Heart right ventricle (tissue), 16 donors: ENCODE measurements at regions not wholly inside any gene's neighbourhood (a gene's known extent, or its start where the extent isn't known, plus 50 kb on each side); places are given as distances from the start of the nearest gene placed in this dataset.

ENCODE experiments used
- ATAC-seq, 8 donors: fragments of 200-7000 bp; cut with Tn5 transposase; one replicate each; pipeline ENCODE4 v1.9.1; 2020; ENCODE audit warnings: mild to moderate bottlenecking in 8 of 8, moderate library complexity in 8 of 8, moderate number of reproducible peaks in 1 of 8
- DNase-seq, 2 donors: peaks; one replicate each; pipeline ENCODE4 v3.0.0-alpha.2; 2020
- H3K27ac ChIP-seq, 10 donors: fragments of 200-600 bp; sonication (generic) in 2 of 10; one replicate each; pipeline versions ENCODE4 v1.5.0 to v1.8.0; 2020 to 2022; ENCODE audit warnings: mild to moderate bottlenecking in 3 of 10
- H3K27me3 ChIP-seq, 7 donors: fragments of 200-600 bp; one replicate each; pipeline ENCODE4 v1.8.0; 2021 to 2022; ENCODE audit warnings: mild to moderate bottlenecking in 2 of 7
- H3K36me3 ChIP-seq, 9 donors: fragments of 200-600 bp; sonication (generic) in 1 of 9; one replicate each; pipeline versions ENCODE4 v1.5.0 to v1.8.0; 2020 to 2022; ENCODE audit warnings: mild to moderate bottlenecking in 2 of 9
- H3K4me1 ChIP-seq, 9 donors: fragments of 200-600 bp; sonication (generic) in 1 of 9; one replicate each; pipeline versions ENCODE4 v1.5.0 to v1.8.0; 2020 to 2022; ENCODE audit warnings: mild to moderate bottlenecking in 4 of 9
- H3K4me3 ChIP-seq, 10 donors: fragments of 200-600 bp; sonication (generic) in 2 of 10; one replicate each; pipeline versions ENCODE4 v1.5.0 to v1.8.0; 2020 to 2022; ENCODE audit warnings: mild to moderate bottlenecking in 7 of 10, moderate library complexity in 2 of 10
- H3K9me3 ChIP-seq, 11 donors: fragments of 200-600 bp in 10 of 11; sonication (generic) in 2 of 11; one replicate each; pipeline versions ENCODE4 v1.5.0 to v1.8.0; 2013 to 2022; ENCODE audit warnings: mild to moderate bottlenecking in 2 of 11, control low read depth in 1 of 11, moderate library complexity in 1 of 11
- CTCF ChIP-seq, 9 donors: fragments of 200-600 bp; sonication (generic) in 2 of 9; IDR thresholded peaks; one replicate each; pipeline versions ENCODE4 v1.5.0 to v1.8.0; 2021 to 2022; ENCODE audit warnings: antibody characterized with exemption in 9 of 9, mild to moderate bottlenecking in 5 of 9, moderate library complexity in 1 of 9
- WGBS, 2 donors: extraction: QIAGEN DNeasy Blood & Tissue Kit; methylation state at CpG; one replicate each; pipeline ENCODE4 v1.1.7; 2013; ENCODE audit warnings: inconsistent platforms in 1 of 2; 5-methylcytosine and 5-hydroxymethylcytosine counted together
- intact Hi-C, 10 donors: fragments of 100-400 bp; cut with DNase I; formaldehyde crosslinking; loops; one replicate each; pipeline versions ENCODE4 v1.11.1 to v1.14.2; 2022
- donor health status: Arrhythmogenic right ventricular cardiomyopathy.
- donor health status: ischemic (EF 13 %, LVEDD 7.1; RV severe dilation, severe dysfunction).
- donor health status: healthy with polysubstance abuse.
- donor health status: DM: no; HTN: yes; CAD: no.
- donor health status: DM: no; HTN: no; CAD: no.
- donor health status: ischemic (EF 25% LVEDD 6.9; RV normal size, moderate dysfunction).
- donor health status: ischemic (EF 25% LVEDD 5.7; RV mildly dilated, moderate dysfunction).
- donor health status: healthy.
- donor health status: DM: yes; HTN: yes; CAD: no.
- donor health status: Ischemic cardiomyopathy.
- donor health status: ischemic (EF 35%, LVEDD 5.7; RV mildly dilated, moderate dysfunction).
- donor health status: nonischemic (EF 11% LVEDD 7.7; RV severe dilation, severe dysfunction).
- donor health status: DM: yes; HTN: yes; CAD: no.
- donor health status: PGD.
- donor health status: ischemic (EF 29% LVEDD 5.4; RV normal size, mild dysfunction).
- donor health status: nonischemic (EF 23%, LVEDD 6.1; RV moderate dilation, normal function).

DNA sequence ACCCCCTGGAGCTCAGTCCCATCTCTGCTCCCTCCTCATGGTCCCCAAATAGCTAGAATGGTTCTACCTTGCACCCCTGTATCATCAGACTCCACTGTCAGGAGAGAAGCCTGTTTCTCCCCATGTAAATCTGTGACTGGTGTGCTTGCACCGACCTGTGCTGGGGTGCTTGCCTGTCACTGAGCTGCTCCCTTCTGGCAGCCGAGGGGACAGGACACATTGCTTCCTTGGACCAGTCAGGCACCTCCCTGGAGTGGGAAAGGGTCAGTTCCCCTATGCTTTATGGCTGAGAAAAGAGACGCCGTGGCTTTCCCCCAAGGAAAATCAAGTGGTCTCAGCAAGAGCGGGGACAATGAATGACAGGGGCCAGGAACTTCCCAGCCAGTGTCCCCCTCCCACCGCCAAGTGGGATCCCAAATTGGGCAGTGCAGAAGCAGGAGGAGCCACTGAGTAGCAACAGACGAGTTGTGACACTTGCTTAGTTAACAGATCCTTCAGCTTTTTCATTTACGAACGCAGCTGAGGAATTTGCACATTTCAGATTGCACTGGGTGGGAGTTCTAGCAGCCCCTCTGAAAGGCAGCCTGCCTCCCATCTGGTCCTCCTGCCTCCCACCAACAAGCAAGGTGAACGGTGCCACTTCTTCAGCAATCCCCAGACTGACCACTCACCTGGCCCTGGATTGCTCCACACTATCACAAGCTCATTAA, 156.4 kb downstream of the KATNIP start:
- intact Hi-C loops = no loop called here
- peaks cover 0 to 6% (median 0%) of the 10 kb centered on the region in 9 donors for H3K4me1 ChIP-seq
- peaks cover 0 to 70% (median 4%) of the 10 kb centered on the region in 9 donors for H3K36me3 ChIP-seq
- no peaks in the 10 kb centered on the region for H3K27me3 ChIP-seq
- DNase-seq (no peak), ATAC-seq (no peak)
- H3K9me3 ChIP-seq = no peaks in the 10 kb centered on the region
- 85 to 88% methylated on average over 10 of the region's 10 CpGs for WGBS, 2 donors
- no peak for TF ChIP-seq CTCF (IDR thresholded peaks at IDR 0.05)
- no peak overlapping the region for H3K27ac ChIP-seq
- no peak overlapping the region for H3K4me3 ChIP-seq

GRCh38 chr16:27706866-27707685, 157.1 kb downstream of the KATNIP start:
- Histone ChIP-seq H3K36me3 (peaks cover 0 to 70% (median 4%) of the 10 kb centered on the region in 9 donors), H3K27ac (no peak overlapping the region), H3K27me3 (no peaks in the 10 kb centered on the region), H3K4me1 (peaks cover 0 to 6% (median 0%) of the 10 kb centered on the region in 9 donors), H3K9me3 (no peaks in the 10 kb centered on the region), H3K4me3 (no peak overlapping the region)
- no peak for TF ChIP-seq CTCF (IDR thresholded peaks at IDR 0.05)
- intact Hi-C loops = no loop called here
- no peak for DNase-seq
- WGBS, 2 donors = 89 to 92% methylated on average over 16 of the region's 16 CpGs
- no peak for ATAC-seq

GRCh38 chr16:27708651-27709050, 158.7 kb downstream of the KATNIP start:
- no peak overlapping the region for H3K4me3 ChIP-seq
- TF ChIP-seq CTCF (IDR thresholded peaks at IDR 0.05) = no peak
- H3K27me3 ChIP-seq = no peaks in the 10 kb centered on the region
- peaks cover 0 to 75% (median 4%) of the 10 kb centered on the region in 9 donors for H3K36me3 ChIP-seq
- DNase-seq = no peak
- 91 to 97% methylated on average over 10 of the region's 10 CpGs for WGBS, 2 donors
- intact Hi-C loops = no loop called here
- no peak overlapping the region for H3K27ac ChIP-seq
- no peaks in the 10 kb centered on the region for H3K9me3 ChIP-seq
- no peaks in the 10 kb centered on the region for H3K4me1 ChIP-seq
- ATAC-seq = no peak

DNA sequence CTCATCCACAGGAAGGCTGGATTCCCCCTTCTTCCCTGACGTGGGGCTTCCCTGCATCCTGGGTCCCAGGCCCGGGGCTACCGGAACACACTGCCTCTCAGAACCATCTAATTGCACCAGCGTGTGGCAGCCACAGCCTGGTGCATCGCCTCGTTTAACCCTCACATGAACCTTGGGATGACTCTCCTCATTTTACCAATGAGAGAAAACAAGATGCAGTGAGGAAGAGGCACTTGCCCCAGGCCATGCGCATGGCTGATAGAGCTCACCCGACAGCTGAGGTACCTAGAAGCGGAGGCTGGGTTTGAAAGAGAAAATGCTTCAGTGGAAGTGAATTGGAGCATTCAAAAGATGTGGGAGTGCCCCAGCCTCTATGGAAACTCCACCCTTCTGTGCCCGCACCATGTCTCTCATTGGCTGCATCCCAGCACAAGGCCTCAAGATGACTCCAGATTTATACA, 162.3 kb downstream of the KATNIP start:
- DNase-seq = no peak
- Histone ChIP-seq H3K27me3 (no peaks in the 10 kb centered on the region), H3K27ac (no peak overlapping the region), H3K4me1 (no peaks in the 10 kb centered on the region), H3K36me3 (peaks cover 0 to 47% (median 4%) of the 10 kb centered on the region in 9 donors), H3K9me3 (no peaks in the 10 kb centered on the region), H3K4me3 (no peak overlapping the region)
- intact Hi-C loops = no loop called here
- TF ChIP-seq CTCF (IDR thresholded peaks at IDR 0.05) = no peak
- WGBS, 2 donors = 88 to 92% methylated on average over 10 of the region's 10 CpGs
- ATAC-seq = no peak
